Upper lobe of right lung (tissue), 1 donor: ENCODE measurements at regions not wholly inside any gene's neighbourhood (a gene's known extent, or its start where the extent isn't known, plus 50 kb on each side); places are given as distances from the start of the nearest gene placed in this dataset.

Source experiments
- ATAC-seq: fragments of 200-7000 bp; cut with Tn5 transposase; one replicate; pipeline ENCODE4 v1.9.1; 2020; ENCODE audit warnings: mild to moderate bottlenecking, moderate library complexity
- DNase-seq: peaks from one replicate; pipeline ENCODE4 v3.0.0-alpha.2; 2020
- H3K27ac ChIP-seq: fragments of 200-600 bp; one replicate; pipeline ENCODE4 v1.8.0; 2022
- H3K27me3 ChIP-seq: fragments of 200-600 bp; one replicate; pipeline ENCODE4 v1.8.0; 2022; ENCODE audit warnings: mild to moderate bottlenecking
- H3K36me3 ChIP-seq: fragments of 200-600 bp; one replicate; pipeline ENCODE4 v1.8.0; 2022
- H3K4me1 ChIP-seq: fragments of 200-600 bp; one replicate; pipeline ENCODE4 v1.8.0; 2022
- H3K4me3 ChIP-seq: fragments of 200-600 bp; one replicate; pipeline ENCODE4 v1.8.0; 2022; ENCODE audit warnings: mild to moderate bottlenecking
- H3K9me3 ChIP-seq: fragments of 200-600 bp; one replicate; pipeline ENCODE4 v1.8.0; 2022
- intact Hi-C: fragments of 100-400 bp; cut with DNase I; formaldehyde crosslinking; loops from one replicate; pipeline ENCODE4 v1.11.0; 2022
- TF ChIP-seq, protein P1 (sequence below): fragments of 200-600 bp; IDR thresholded peaks from one replicate; pipeline ENCODE4 v1.8.0; 2022; ENCODE audit warnings: antibody characterized with exemption
- donor health status: DM: no; HTN: yes; CAD: no; lungs with severe emphysema.

DNA sequence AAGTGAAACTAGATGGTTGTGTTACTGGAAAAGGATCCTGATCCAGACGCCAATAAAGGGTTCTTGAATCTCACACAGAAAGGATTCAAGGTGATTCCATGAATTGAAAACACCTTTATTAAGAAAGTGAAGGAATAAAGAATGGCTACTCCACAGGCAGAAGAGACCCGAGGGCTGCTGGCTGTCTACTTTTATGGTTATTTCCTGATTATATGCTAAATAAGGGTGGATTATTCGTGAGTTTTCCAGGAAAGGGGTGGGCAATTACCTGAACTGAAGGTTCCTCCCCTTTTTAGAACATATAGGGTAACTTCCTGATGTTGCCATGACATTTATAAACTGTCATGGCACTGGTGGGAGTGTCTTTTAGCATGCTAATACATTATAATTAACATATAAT lies 50.9 kb upstream of the WARS2 start:
- TF ChIP-seq, protein P1, sequence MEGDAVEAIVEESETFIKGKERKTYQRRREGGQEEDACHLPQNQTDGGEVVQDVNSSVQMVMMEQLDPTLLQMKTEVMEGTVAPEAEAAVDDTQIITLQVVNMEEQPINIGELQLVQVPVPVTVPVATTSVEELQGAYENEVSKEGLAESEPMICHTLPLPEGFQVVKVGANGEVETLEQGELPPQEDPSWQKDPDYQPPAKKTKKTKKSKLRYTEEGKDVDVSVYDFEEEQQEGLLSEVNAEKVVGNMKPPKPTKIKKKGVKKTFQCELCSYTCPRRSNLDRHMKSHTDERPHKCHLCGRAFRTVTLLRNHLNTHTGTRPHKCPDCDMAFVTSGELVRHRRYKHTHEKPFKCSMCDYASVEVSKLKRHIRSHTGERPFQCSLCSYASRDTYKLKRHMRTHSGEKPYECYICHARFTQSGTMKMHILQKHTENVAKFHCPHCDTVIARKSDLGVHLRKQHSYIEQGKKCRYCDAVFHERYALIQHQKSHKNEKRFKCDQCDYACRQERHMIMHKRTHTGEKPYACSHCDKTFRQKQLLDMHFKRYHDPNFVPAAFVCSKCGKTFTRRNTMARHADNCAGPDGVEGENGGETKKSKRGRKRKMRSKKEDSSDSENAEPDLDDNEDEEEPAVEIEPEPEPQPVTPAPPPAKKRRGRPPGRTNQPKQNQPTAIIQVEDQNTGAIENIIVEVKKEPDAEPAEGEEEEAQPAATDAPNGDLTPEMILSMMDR, result no peak
- Histone ChIP-seq H3K4me1 (no peaks in the 10 kb centered on the region), H3K4me3 (no peak overlapping the region), H3K9me3 (no peaks in the 10 kb centered on the region), H3K36me3 (no peaks in the 10 kb centered on the region), H3K27me3 (no peaks in the 10 kb centered on the region), H3K27ac (no peak overlapping the region)
- no peak for ATAC-seq
- DNase-seq, result no peak
- intact Hi-C loops, result no loop called here

DNA sequence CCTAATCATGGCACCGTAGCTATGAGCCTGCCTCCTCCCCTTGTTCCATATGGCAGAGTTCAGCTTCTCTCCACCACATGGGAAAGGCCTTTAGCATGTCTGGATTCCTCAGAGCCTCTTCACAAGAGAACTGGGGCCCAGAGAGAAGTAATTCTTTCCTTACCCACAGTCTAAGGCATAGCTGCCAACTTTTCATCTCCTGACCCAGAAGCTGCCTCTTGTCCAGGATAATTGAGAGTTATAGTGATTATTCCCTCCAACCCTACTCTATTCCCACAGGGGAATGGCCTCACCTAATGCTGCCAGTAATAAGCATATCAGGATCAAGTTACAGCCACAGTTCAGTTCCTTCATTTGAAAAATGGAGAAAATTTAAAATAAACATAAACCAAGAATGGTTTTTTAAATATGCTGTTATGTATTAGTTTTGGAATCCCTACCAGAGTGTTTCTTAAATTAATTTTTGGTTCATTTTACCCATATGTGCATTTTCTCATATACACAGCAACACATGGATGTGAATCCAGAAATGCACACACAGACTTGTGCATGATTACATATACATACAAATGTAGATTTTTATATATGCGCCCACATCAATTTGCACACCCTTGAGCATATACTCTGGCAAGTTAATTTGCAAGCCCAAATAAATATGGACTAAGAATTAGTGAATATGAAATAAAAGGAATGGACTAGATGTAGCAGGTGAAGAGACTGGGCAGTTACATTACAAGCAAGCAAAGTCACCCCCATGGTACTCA lies 63.9 kb upstream of the WARS2 start:
- Histone ChIP-seq H3K9me3 (no peaks in the 10 kb centered on the region), H3K4me1 (no peaks in the 10 kb centered on the region), H3K27me3 (no peaks in the 10 kb centered on the region), H3K27ac (no peak overlapping the region), H3K36me3 (no peaks in the 10 kb centered on the region), H3K4me3 (no peak overlapping the region)
- TF ChIP-seq, protein P1, result no peak
- ATAC-seq (no peak), DNase-seq (no peak)
- intact Hi-C loops, result no loop called here

DNA sequence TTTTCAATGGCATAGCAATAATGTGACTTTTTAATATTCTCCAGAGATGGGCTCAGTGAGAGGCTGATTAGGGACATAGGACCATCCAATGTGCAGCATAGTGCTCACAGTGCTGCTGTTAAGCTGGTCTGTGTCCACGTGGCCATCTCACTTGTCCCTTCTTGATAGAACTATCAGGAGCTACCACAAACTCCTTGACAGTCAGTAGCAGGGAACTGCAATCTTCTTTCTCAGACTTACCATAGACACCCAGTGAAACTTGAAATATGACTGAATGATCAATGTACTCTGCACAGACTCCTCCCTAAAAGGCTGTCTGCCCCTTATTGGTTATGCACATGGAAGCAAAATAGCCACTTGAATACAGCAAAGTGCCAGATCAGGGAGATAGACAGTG lies 64.5 kb upstream of the WARS2 start:
- no peak overlapping the region for H3K4me3 ChIP-seq
- H3K27ac ChIP-seq, result no peak overlapping the region
- no peak for ATAC-seq
- TF ChIP-seq, protein P1, result no peak
- intact Hi-C loops, result no loop called here
- DNase-seq, result no peak
- no peaks in the 10 kb centered on the region for H3K4me1 ChIP-seq
- H3K27me3 ChIP-seq, result no peaks in the 10 kb centered on the region
- no peaks in the 10 kb centered on the region for H3K9me3 ChIP-seq
- no peaks in the 10 kb centered on the region for H3K36me3 ChIP-seq

DNA sequence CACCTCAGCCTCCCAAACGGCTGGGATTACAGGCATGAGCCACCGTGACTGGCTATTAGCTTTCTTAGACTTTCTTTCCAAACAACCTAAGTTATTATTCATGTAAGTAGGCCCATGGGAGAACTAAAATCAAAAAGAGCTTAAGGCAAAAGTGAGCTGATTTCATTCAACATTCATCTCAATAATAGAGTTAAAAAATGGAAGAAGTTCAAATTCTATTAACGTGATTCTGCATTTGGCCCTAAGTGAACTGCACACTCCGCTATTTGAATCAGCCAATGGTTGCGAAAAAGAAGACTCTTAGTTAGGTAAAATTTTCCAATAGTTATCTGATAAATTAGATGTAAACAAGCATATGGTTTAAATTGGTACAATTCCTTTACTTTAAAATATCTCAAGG lies 68.6 kb upstream of the WARS2 start:
- no peak overlapping the region for H3K27ac ChIP-seq
- ATAC-seq (no peak), DNase-seq (no peak)
- TF ChIP-seq, protein P1, result no peak
- H3K27me3 ChIP-seq, result no peaks in the 10 kb centered on the region
- H3K4me1 ChIP-seq, result no peaks in the 10 kb centered on the region
- H3K4me3 ChIP-seq, result no peak overlapping the region
- intact Hi-C loops, result no loop called here
- no peaks in the 10 kb centered on the region for H3K36me3 ChIP-seq
- no peaks in the 10 kb centered on the region for H3K9me3 ChIP-seq

DNA sequence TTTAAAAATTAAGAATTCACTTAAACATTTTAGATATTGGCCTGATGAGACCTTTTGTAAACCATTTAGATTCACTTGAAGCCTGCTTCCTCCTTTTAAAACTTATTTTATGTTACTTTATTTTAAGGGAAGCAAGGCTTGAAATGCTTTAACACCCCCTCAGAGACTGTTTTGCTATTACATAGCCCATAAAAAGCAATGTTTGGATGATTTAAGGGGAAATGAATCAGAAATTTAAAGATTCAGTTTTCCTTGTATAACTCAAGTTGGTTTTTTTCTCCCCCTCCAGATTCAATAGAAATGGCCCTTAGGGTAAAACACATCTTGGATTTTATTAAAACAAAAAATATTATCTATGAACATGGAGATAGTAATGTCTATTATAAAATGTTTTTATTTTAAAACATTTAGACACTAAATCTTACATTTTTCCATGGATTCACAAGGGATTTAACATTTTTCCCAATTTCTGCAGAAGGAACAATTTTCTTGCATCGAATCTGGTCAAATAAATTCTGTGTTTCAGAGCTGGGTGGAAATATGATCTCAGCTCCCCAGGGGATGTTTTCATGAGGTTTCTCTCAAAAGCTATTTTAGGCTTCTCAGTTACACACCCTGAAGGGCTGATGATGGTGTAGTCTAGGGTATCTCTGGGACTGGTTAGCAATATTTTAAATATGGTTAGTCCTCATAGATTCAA lies 69.3 kb upstream of the WARS2 start:
- TF ChIP-seq, protein P1, result no peak
- Histone ChIP-seq H3K36me3 (no peaks in the 10 kb centered on the region), H3K9me3 (no peaks in the 10 kb centered on the region), H3K27ac (no peak overlapping the region), H3K4me3 (no peak overlapping the region), H3K27me3 (no peaks in the 10 kb centered on the region), H3K4me1 (no peaks in the 10 kb centered on the region)
- intact Hi-C loops, result no loop called here
- no peak for ATAC-seq
- DNase-seq, result no peak
